K562 (cell line): ENCODE measurements at regions not wholly inside any gene's neighbourhood (a gene's known extent, or its start where the extent isn't known, plus 50 kb on each side); places are given as distances from the start of the nearest gene placed in this dataset.

Source experiments
- ATAC-seq: fragments of 200-7000 bp; cut with Tn5 transposase; 3 replicates; pipeline ENCODE4 v1.9.1; 2020; ENCODE audit warnings: moderate library complexity
- BruUV-seq: library from RNA; stranded (reverse); fragments of 400-500 nt; replicated peaks from 2 replicates; lab custom pipeline; 2021; lab: Mats Ljungman, UMichigan
- CTCF ChIA-PET: fragments of 300-600 bp; formaldehyde crosslinking; extraction: SDS; loops from one replicate; lab custom pipeline; 2021; ENCODE audit warnings: low intra/inter-chr PET ratio; lab: Yijun Ruan, JAX
- POLR2A ChIA-PET: fragments of 300-600, 350-650 bp; sonication (Branson Sonifier 250); formaldehyde crosslinking; extraction: SDS; loops from one replicate; lab custom pipeline; 2021; ENCODE audit warnings: antibody characterized with exemption, inconsistent platforms; lab: Yijun Ruan, JAX
- DNase-seq, 4 experiments: peaks; one replicate each; pipeline versions ENCODE4 v3.0.0 to v3.0.0-alpha.2; 2011 to 2018; ENCODE audit warnings: low spot score in 3 of 4, mixed read lengths in 3 of 4; ENCODE audit errors: extremely low read depth in 1 of 4
- FAIRE-seq: peaks from 2 replicates; lab custom pipeline; 2011; peaks lifted over from hg19 to GRCh38; lab: Jason Lieb, UNC
- H2AFZ ChIP-seq: 2 replicates; pipeline ENCODE4 v1.6.0; 2011; ENCODE audit warnings: low read depth, low read length, control low read depth, inconsistent platforms
- H3K27ac ChIP-seq: fragments of 200-600 bp; 3 replicates; pipeline ENCODE4 v1.8.0; 2011; ENCODE audit warnings: low read depth, mild to moderate bottlenecking, control low read depth, inconsistent platforms, low read length, moderate library complexity, mixed read lengths; ENCODE audit errors: extremely low read depth
- H3K27me3 ChIP-seq, 2 experiments: fragments of 300-600 bp in 1 of 2; 2 replicates in 1 of 2; 3 replicates in 1 of 2; pipeline versions ENCODE4 v1.6.0 to v1.8.0; 2011; ENCODE audit warnings: inconsistent platforms in 2 of 2, low read length in 2 of 2, mild to moderate bottlenecking in 1 of 2, mixed read lengths in 1 of 2, moderate library complexity in 1 of 2; ENCODE audit not compliant: control insufficient read depth in 2 of 2, insufficient read depth in 2 of 2
- H3K36me3 ChIP-seq: fragments of 300-600 bp; 3 replicates; pipeline ENCODE4 v1.8.0; 2011; ENCODE audit warnings: mild to moderate bottlenecking, low read length, inconsistent platforms; ENCODE audit not compliant: control insufficient read depth, insufficient read depth
- H3K4me1 ChIP-seq, 2 experiments: fragments of 200-600 bp in 1 of 2; replicated peaks in 1 of 2; 2 replicates in 1 of 2; 3 replicates in 1 of 2; pipeline versions ENCODE4 v1.5.1 to v1.8.0; 2011; ENCODE audit warnings: inconsistent platforms in 2 of 2, low read length in 2 of 2, mild to moderate bottlenecking in 1 of 2, mixed read lengths in 1 of 2, moderate library complexity in 1 of 2; ENCODE audit not compliant: control insufficient read depth in 2 of 2, insufficient read depth in 2 of 2
- H3K4me2 ChIP-seq: 2 replicates; pipeline ENCODE4 v1.6.1; 2011; ENCODE audit warnings: low read length, control low read depth, inconsistent platforms, mixed read lengths; ENCODE audit not compliant: insufficient read depth
- H3K4me3 ChIP-seq: fragments of 200-600 bp; sonication (generic), shearing (Covaris generic); 2 replicates; pipeline ENCODE4 v1.5.1; 2016; ENCODE audit warnings: control low read depth, inconsistent platforms
- H3K79me2 ChIP-seq: fragments of 200-600 bp; 3 replicates; pipeline ENCODE4 v1.8.0; 2011; ENCODE audit warnings: low read length, inconsistent platforms; ENCODE audit not compliant: control insufficient read depth, insufficient read depth
- H3K9ac ChIP-seq, 2 experiments: 2 replicates each; pipeline versions ENCODE4 v1.6.0 to v1.6.1; 2011; ENCODE audit warnings: low read depth in 2 of 2, low read length in 2 of 2, control low read depth in 1 of 2, inconsistent platforms in 1 of 2, mild to moderate bottlenecking in 1 of 2, mixed read lengths in 1 of 2; ENCODE audit not compliant: insufficient read depth in 1 of 2
- H3K9me1 ChIP-seq: one replicate; pipeline ENCODE4 v1.6.0; 2011; ENCODE audit warnings: inconsistent platforms, mild to moderate bottlenecking, low read length, moderate library complexity; ENCODE audit not compliant: control insufficient read depth, insufficient read depth
- H3K9me3 ChIP-seq: replicated peaks from 2 replicates; pipeline ENCODE4 v1.5.1; 2011; ENCODE audit warnings: low read depth, low read length, inconsistent platforms; ENCODE audit not compliant: control insufficient read depth, insufficient read depth
- H4K20me1 ChIP-seq: replicated peaks from 2 replicates; pipeline ENCODE4 v1.6.1; 2011; ENCODE audit warnings: low read length, inconsistent platforms, mixed read lengths; ENCODE audit not compliant: control insufficient read depth, insufficient read depth
- MYC ChIP-seq, 2 experiments: fragments of 250-450 bp in 1 of 2; sonication (Bioruptor Pico) in 1 of 2; IDR thresholded peaks; 2 replicates each; pipeline versions ENCODE4 v1.5.1 to v1.6.1; 2012 to 2021; ENCODE audit warnings: low read depth in 2 of 2, borderline replicate concordance in 1 of 2, improper control_type of control experiment in 1 of 2, low read length in 1 of 2, mild to moderate bottlenecking in 1 of 2, moderate library complexity in 1 of 2
- WHSC1 ChIP-seq: IDR thresholded peaks from one replicate; pipeline ENCODE4 v1.6.1; 2012; ENCODE audit warnings: low read length, control low read depth, inconsistent platforms
- ZNF764 ChIP-seq: fragments of 250-450 bp; sonication (Bioruptor Pico); IDR thresholded peaks from 2 replicates; pipeline ENCODE4 v1.4.0; 2020; ENCODE audit warnings: low read depth, mild to moderate bottlenecking, moderate library complexity
- WGBS: fragments of 100-300 bp; shearing (Covaris generic); methylation state at CpG from one replicate; pipeline ENCODE4 v1.1.6; 2016; ENCODE audit warnings: low coverage, mixed read lengths; ENCODE audit not compliant: insufficient coverage; ENCODE audit errors: missing lambda C conversion rate; 5-methylcytosine and 5-hydroxymethylcytosine counted together
- in situ Hi-C: fragments of 300-500 bp; cut with MboI; formaldehyde crosslinking; loops from 4 replicates; pipeline ENCODE4 v1.15.0; 2018; ENCODE audit warnings: inconsistent platforms, mixed read lengths
- intact Hi-C: fragments of 100-400 bp; cut with micrococcal nuclease; formaldehyde crosslinking; loops from 2 replicates; pipeline ENCODE4 v1.14.2; 2022
- TF ChIP-seq, protein P1 (sequence below): fragments of 250-450 bp; sonication (Bioruptor Pico); IDR thresholded peaks from 2 replicates; pipeline ENCODE4 v1.8.0; 2022; ENCODE audit warnings: moderate library complexity, mild to moderate bottlenecking, inconsistent platforms
- TF ChIP-seq, protein P2 (sequence below), 2 experiments: IDR thresholded peaks; 2 replicates each; pipeline ENCODE4 v1.6.1; 2012; ENCODE audit warnings: improper control_type of control experiment in 2 of 2, low read depth in 2 of 2, low read length in 2 of 2, borderline replicate concordance in 1 of 2
- TF ChIP-seq, protein P3 (sequence below): fragments of 250-450 bp; sonication (Bioruptor Pico); IDR thresholded peaks from 2 replicates; pipeline ENCODE4 v1.4.0; 2020

DNA sequence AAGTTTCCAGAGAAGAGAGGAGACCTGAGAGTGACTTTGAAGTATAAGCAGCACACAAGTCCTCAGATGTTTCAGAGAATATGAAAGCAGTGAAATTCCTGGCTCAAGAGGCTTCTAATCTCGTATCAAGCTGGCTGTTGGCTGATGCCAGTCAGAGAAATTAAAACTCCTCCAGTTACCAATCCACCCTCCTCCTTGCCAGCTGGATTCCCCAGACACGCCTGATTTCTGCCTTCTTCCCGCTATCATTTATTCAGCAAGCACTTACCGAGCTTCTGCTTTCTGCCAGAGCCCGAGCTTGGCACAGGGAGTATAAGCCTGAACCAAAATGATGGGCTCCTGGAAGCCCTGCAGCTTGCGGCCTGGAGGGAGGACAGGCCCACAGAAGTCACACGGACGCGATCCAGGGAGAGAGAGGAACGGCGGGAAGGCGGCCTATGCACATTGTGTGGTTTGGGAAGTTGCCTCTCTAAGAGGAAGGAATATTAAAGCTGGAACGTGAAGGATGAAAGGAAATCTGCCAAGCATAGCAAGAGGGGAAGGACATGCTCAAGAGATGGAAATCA, 102.4 kb upstream of the TBL1X start:
- TF ChIP-seq, protein P1, sequence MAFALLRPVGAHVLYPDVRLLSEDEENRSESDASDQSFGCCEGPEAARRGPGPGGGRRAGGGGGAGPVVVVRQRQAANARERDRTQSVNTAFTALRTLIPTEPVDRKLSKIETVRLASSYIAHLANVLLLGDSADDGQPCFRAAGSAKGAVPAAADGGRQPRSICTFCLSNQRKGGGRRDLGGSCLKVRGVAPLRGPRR = no peak
- TF ChIP-seq, protein P2, sequence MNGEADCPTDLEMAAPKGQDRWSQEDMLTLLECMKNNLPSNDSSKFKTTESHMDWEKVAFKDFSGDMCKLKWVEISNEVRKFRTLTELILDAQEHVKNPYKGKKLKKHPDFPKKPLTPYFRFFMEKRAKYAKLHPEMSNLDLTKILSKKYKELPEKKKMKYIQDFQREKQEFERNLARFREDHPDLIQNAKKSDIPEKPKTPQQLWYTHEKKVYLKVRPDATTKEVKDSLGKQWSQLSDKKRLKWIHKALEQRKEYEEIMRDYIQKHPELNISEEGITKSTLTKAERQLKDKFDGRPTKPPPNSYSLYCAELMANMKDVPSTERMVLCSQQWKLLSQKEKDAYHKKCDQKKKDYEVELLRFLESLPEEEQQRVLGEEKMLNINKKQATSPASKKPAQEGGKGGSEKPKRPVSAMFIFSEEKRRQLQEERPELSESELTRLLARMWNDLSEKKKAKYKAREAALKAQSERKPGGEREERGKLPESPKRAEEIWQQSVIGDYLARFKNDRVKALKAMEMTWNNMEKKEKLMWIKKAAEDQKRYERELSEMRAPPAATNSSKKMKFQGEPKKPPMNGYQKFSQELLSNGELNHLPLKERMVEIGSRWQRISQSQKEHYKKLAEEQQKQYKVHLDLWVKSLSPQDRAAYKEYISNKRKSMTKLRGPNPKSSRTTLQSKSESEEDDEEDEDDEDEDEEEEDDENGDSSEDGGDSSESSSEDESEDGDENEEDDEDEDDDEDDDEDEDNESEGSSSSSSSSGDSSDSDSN (IDR thresholded peaks at IDR 0.05; ENCODE audit: borderline replicate concordance in 1 of 2, low read depth in 2 of 2, low read length in 2 of 2) = no peak
- TF ChIP-seq WHSC1 (no peak), ZNF764 (CRISPR knock-in tag) (no peak), MYC (IDR thresholded peaks at IDR 0.05; ENCODE audit: low read depth, low read length) (no peak), MYC (CRISPR knock-in tag; IDR thresholded peaks at IDR 0.05; ENCODE audit: borderline replicate concordance, low read depth) (no peak)
- TF ChIP-seq, protein P3, sequence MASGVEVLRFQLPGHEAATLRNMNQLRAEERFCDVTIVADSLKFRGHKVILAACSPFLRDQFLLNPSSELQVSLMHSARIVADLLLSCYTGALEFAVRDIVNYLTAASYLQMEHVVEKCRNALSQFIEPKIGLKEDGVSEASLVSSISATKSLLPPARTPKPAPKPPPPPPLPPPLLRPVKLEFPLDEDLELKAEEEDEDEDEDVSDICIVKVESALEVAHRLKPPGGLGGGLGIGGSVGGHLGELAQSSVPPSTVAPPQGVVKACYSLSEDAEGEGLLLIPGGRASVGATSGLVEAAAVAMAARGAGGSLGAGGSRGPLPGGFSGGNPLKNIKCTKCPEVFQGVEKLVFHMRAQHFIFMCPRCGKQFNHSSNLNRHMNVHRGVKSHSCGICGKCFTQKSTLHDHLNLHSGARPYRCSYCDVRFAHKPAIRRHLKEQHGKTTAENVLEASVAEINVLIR (CRISPR knock-in tag) = no peak
- H3K9me1 ChIP-seq = no peaks in the 10 kb centered on the region
- no peak for DNase-seq
- H3K4me3 ChIP-seq = no peak overlapping the region
- ChIA-PET POLR2A (no interaction called here), CTCF (no interaction called here)
- 61% methylated on average over 2 of the region's 13 CpGs for WGBS
- H3K36me3 ChIP-seq = no peaks in the 10 kb centered on the region
- no peak overlapping the region for H2AFZ ChIP-seq
- no peaks in the 10 kb centered on the region for H3K79me2 ChIP-seq
- no peak overlapping the region for H3K9ac ChIP-seq
- intact Hi-C loops (no loop called here), in situ Hi-C loops (no loop called here)
- ATAC-seq = no peak
- no peaks in the 10 kb centered on the region for H4K20me1 ChIP-seq
- BruUV-seq = no TSS peak
- no peak for FAIRE-seq
- H3K9me3 ChIP-seq = no peaks in the 10 kb centered on the region
- H3K4me2 ChIP-seq = no peak overlapping the region
- no peak overlapping the region for H3K27ac ChIP-seq
- H3K4me1 ChIP-seq = peaks cover 0 to 6% of the 10 kb centered on the region in 2 experiments; a peak in 3 of 5 replicates
- no peaks in the 10 kb centered on the region for H3K27me3 ChIP-seq
